Sigmoid colon (tissue), 4 donors: ENCODE measurements at regions not wholly inside any gene's neighbourhood (a gene's known extent, or its start where the extent isn't known, plus 50 kb on each side); places are given as distances from the start of the nearest gene placed in this dataset.

ENCODE experiments used
- POLR2A ChIP-seq, 2 donors: fragments of 450-650 bp; IDR thresholded peaks; one replicate each; pipeline ENCODE4 v1.6.1; 2016; ENCODE audit warnings: antibody characterized with exemption in 2 of 2, mild to moderate bottlenecking in 2 of 2, moderate library complexity in 2 of 2
- POLR2AphosphoS5 ChIP-seq, 4 donors: sonication (generic); formaldehyde crosslinking; IDR thresholded peaks; one replicate each; pipeline ENCODE4 v1.6.1; 2017; ENCODE audit warnings: antibody characterized with exemption in 4 of 4

- no peak for TF ChIP-seq POLR2AphosphoS5 (IDR thresholded peaks at IDR 0.05)
- TF ChIP-seq POLR2A (IDR thresholded peaks at IDR 0.05): no peak
Observed at GRCh38 chr5:168015506-168015905, 275.9 kb upstream of the WWC1 start.
